Stimulated activated CD4-positive, alpha-beta T cell treated with anti-CD3 and anti-CD28 coated beads, Interleukin-2, amount 100 ng/mL, for 48 hours (primary cell): ENCODE measurements at regions not wholly inside any gene's neighbourhood (a gene's known extent, or its start where the extent isn't known, plus 50 kb on each side); places are given as distances from the start of the nearest gene placed in this dataset.

Source experiments
- DNase-seq, 2 donors: peaks; one replicate each; pipeline ENCODE4 v3.0.0-alpha.2; 2020

DNA sequence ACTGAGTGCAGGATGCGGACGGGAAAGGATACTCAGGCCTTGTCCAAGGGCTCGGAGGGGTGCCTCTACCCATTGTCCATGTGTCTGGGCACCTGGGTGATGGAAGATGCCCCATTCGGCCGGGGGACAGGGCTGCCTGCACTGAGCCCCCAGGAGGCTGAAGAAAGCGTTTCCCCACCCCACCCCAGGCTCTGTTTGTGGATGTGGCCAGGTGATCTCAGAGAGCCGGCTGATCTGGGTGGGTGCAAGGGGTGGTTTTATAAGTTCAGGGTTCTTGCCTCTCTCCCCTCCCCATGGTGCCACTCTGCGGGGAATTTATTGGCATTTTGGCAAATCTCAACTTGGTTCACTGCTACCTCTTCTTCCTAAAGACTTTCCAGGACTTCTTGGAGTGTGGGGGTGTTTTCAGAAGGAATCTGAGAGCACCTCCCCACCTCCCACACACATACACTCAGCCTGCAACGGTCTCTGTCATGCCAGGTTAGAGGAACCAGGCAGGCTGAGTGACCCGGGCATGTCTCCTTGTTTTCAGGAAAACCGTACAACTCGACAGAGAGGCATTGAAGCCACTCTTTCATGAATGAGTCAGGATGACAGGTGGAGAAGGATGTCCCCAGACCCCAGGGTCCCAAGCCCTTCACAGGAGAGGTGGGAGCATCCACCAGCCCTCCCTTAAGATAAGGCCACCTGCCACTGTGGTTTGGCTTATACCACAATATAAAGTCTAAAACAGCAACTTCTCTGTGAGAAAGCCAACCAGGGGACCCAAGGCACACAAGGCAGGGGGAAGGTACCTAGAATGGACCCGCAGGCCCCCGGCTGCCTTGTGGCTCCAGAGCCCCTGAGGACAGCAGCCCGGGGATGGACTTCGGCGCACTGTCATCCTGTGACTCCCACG is 174.9 kb downstream of the ETS2 start:
- DNase-seq = no peak

DNA sequence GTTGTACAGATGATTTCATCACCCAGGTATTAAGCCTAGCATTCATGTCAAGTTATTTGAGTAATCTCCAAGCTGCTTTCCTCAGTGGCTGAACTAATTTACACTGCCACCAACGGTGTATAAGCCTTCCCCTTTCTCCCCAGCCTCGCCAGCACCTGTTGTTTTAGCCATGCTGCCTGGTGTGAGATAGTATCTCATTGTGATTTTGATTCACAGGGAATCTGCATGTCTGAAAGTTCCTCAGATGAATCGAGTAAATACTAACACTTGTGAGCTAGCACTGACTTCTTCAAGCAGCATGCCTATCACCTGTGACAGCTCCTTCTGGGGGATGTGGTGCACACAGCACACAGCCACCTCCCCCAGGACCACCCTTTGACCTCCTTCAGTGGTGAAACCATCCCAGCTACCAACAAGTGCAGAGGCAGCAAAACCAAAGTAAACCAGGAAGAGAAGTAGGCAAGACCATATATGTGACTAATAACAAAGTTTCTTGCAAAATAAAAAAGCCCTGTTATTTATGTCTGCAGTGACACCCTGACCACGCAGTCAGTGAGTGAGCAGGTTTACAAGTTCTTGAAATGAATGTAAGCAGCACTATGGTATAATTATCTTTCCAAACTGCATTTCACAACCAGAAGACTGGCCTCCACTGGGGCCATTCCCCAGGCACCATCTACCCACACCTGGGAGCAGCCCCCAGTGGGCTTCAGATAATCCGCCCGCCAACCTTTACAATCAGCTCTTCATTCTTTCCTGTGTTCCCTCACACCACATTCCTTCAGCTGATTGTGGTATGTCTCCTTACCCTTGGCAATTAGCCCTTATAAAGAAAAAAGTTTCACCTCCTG is 173.8 kb downstream of the ETS2 start:
- no peak for DNase-seq

DNA sequence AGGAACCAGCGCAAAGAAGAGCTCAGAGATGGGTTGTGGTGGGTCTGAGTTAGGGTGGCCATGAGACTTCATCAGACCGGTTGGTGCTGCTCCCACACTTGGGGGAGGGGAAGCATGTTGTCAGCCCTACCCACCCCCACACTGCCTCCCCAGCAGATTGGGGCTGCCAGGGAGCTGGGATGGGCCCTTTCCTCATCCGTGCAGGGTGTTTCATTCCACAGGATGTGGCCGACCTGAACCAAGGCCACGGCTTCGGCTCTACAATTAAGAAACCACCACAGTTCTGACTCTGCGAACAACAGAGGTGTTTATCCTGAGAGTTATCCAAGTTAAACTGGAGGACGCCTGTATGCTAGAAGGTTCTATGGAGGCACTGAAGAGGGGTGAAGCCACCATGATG is 171.2 kb downstream of the ETS2 start:
- DNase-seq = no peak

DNA sequence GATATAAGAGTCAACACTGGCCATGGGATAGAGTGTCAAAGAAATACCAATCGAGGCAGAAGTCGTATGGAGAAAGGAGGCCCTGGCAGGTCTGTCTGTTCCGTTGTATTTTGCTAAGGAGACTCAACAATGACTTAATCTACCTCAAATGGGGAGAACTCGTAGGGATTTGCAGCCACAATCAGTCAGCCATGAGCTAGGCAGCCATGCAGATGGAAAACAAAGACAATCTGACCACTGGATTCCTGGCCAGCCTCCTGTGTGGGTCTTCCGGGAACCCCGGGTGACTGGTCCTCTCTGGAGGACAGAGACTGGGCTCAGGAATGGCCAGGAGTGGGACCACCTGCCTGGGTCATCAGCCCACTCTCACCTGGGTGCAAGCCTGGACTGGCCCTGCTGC is 167.8 kb downstream of the ETS2 start:
- no peak for DNase-seq

DNA sequence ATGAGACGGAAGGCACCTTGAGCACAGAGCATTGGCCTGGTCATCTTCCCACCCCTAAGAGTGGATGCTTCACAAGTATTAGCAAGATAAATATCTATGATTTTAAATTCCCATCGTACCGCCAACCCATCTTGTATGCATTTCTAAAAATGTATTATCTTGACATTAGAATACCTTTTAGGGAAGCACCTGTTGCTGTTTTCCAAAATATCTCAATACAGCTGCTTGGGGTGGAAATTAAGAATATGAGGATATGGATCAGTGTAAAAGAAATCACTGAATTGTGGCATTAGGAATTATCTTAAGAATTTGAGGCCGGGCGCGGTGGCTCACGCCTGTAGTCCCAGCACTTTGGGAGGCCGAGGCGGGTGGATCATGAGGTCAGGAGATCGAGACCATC is 166.3 kb downstream of the ETS2 start:
- no peak for DNase-seq

DNA sequence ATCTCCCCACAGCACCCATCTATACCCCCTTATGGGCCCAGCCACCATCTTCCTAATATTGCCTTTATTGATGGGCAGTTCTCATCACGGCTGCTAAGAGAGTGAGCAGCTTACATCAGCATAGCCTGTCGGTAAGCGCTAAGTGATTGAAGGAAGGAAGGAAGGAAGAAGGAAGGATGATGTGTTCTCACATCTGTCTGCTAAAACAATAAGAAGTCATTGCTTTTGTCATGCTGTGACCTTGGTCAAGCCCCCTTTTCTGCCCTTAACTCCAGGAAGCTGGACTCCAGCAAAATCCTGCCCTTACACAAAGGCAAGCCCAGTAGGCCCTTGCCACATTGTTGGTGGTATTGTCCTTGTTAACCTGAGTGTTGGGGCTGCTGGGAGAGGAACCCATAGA is 165.0 kb downstream of the ETS2 start:
- no peak for DNase-seq

DNA sequence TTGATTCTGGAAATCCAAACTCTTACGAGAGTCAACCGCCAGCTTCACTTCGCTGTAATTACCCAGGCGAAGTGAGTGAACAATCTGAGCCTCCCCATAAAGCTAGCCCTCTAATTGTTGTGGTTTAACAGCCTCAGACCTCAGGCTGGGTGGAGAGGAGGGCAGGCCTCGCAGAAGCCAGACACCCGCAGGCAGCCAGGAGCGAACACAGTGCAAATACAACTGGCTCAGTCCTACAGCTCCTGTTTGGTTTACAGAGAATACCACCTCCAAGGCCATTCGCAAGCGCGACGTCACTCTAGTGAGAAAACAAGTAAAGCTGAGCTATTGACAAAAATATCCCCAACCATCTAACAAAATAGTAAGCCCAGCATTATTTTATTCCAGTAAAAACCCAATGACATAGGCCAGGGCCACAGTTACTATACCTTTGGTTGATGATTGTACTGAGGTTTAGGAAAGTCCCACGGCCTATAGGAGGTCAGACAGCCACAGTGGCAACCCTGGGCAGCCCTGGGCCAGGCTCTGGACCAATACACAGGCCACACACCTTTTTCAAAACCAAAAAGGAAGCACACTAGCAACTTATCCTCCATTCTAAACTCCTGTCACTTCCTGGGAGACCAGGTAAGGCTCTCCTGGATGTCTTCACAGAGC is 163.3 kb downstream of the ETS2 start:
- no peak for DNase-seq

DNA sequence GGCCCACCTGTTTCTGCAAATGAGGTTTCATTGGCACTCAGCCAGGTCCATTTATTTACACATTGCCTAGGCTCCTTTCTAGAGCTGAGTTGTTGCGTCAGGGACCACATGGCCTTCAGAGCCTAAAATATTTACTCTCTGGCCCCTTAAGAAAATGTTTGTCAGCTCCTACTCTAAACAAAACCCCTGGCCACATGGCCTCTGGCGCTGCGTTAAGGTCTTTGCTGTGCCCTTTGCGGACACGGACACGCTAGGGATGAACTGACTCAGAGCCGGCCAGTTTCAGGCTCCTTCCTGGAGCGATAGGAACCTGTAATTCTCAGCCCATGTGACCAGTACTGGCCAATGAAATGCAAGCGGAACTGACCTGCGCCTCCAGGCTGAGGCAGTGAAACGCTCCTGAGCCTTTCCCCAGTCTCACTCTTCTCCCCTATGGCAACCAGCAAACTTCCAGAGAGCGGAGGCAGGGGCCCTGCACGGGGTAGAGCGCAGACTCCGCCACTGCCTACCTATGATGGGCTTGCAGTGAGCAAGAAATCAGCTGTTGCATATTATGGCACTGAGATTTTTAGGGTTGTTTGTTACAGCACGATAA is 160.3 kb downstream of the ETS2 start:
- no peak for DNase-seq

DNA sequence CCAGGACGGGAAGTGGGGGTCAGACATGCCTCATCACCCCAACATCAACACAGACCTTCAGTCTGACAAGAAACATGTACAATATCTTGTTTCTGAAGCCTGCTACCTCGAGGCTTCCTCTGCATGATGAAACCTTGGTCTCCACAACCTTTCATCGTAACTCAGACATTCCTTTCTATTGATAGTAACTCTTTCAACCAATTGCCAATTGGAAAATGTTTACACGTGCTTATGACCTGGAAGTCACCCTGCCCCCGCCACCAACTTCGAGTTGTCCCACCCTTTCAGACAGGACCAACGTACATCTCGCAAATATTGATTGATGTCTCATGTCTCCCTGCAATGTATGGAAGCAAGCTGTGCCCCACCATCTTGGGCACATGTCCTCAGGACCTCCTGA is 159.5 kb downstream of the ETS2 start:
- DNase-seq = no peak

DNA sequence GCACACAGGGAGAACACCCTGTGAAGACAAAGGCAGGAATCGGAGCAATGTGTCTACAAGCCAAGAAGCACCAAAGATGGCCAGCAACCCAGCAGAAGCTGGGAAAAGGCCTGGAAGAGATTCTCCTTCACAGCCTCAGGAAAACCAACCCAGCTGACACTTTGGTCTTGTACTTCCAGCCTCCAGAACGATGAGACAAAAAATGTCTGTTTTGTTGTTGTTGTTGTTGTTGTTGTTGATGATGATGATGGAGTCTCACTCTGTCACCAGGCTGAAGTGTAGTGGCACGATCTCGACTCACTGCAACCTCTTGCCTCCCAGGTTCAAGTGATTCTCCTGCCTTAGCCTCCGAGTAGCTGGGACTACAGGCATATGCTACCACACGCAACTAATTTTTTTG is 157.3 kb downstream of the ETS2 start:
- no peak for DNase-seq

DNA sequence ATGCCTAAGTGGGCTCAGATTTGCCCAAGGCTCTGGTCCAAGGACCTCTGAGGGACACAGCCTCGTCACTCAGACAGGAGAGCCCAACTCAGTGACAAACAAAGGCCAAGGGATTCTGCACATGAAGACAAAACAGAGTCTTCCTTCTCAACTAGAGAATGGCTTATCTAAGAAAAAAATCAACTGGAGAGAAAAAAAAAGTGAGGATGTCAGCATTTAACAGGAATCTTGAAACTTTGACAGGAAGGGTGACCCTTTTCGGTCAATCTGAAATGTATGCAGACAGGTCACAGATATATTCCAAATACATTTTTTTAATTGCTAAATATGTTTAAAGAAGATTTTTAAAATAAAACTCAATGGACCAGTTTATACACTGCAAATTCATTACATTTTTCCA is 154.5 kb downstream of the ETS2 start:
- DNase-seq = no peak

DNA sequence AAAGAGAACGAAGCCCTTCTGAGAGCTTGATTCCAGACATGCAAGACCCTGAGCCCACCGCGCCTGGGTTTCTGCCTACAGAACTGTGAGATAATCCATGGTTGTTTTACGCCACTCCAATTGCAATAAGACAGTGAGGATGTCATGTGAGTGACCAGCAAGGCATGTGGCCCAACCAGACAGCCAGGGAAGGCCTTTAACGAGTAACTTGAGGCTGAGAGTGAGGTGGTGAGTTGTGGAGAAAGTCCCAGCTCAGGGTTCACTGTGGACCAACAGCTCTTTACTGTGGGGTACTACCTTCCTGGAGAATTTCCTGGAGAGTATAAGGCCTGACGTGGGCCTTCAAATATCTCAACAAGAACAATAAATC is 153.9 kb downstream of the ETS2 start:
- DNase-seq = no peak

DNA sequence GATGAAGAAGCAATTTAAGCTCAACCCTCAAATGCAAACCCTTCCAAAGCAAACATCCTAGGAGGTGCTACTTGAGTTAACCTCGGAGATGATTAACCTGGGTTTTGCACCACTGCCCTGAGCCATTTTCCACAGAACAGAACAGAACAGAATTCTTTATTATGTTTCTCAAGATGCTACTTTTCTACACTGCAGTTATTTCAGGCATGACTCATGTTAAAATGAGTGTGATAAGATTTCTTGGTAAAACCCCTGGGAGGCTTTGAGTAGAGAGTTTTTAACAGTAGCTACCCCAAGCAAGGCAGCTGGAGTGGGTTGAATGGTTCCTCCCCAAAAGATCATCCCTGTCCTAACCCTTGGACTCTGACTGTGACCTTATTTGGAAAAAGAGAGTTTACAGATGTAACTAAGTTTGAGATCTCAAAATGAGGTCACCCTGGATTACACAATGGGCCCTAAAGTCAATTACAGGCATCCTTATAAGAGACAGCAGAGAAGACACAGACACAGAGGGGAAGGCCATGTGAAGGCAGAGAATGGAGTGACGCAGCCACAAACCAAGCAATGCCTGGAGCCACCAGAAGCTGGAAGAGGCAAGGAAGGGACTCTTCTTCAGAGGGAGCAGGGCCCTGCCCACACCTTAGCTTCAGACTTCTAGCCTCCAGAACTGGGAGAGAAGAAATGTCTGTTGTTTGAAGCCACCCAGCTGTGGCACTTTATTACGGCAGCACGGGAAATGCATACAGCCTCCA is 153.4 kb downstream of the ETS2 start:
- no peak for DNase-seq

DNA sequence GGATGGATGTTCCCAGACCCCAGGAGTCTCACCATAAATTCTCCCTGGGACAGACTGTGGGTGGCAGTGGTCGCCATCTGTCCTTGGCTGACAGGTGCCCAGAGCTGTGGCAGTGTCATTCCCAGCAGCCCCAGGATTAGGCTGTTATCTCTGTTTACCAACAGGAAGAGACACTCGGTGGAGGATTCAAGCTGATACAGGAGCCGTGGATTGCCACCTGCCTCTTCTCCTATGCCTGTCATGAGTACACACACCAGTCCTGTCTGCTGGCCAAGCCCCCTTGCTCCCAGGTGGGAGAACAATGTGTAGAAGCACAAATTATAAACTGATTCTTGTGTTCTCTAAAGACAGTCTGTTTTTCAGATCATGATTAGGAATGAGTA is 152.6 kb downstream of the ETS2 start:
- DNase-seq = no peak

DNA sequence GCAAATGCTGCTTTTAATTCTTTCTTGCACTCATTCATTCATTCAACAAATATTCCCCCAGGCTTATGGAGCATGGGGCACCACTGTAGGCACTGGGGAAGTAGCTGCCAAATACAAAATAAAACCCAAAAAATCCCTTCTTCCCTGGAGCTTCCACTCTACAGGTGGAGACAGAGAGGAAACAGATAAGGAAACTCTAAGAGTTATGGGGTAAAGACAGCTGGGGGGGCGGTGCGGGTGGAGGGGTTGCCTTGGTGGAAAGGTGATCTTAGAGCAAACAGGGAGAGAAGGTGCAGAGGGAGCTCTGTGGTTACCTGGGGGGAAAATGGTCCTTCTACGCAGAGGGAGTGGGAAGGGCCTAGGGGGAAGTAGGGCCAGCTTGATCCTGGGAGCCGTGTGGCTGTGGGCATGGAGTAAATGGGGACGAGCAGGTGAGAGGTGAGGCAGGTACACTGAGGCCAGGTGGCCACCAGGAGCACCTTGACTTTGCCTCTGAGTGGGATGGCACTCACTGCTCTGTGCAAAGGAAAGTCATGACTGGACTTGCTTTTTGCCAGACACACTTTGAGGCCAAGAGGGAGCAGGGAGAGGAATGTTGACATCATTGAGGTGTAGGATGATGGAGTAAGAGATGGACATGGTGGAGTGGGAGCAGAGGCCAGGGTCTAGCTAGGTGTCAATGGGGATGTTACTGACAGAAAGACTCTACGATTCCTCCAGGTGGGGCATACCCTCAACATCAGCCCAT is 152.0 kb downstream of the ETS2 start:
- DNase-seq = no peak

DNA sequence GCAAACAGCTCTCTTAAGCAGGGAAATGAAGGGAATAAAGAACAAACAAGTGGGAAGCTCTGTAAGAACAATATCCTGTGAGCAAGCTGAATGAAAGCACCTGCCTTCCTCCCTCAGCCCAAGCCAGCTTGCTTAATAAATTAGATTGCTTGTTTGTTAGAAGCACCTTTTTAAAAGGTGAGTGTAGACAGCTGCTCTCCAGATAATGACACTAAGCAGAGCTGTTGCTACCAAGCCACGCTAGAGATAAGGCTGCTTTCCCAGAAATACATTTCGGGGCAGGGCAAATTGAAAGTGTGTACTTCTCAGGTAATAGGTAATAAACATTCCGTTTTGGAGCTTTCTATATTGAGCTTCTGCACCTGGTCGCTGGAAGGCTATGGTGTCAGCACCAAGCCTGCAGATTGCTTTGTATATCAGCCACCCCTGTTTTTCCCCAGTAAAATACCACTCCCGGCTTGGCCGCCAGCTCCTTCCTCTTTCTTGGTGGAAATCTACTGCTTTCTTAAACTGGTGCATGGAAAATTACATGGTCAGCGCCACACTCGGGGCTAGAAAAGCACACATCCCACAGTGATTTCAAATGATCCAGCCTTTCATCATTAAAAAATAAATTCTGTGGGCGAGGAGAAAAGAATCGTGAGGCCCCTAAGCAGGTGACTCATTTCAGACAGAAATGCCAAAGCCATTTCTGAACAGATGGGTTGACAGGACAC is 151.3 kb downstream of the ETS2 start:
- DNase-seq = no peak

DNA sequence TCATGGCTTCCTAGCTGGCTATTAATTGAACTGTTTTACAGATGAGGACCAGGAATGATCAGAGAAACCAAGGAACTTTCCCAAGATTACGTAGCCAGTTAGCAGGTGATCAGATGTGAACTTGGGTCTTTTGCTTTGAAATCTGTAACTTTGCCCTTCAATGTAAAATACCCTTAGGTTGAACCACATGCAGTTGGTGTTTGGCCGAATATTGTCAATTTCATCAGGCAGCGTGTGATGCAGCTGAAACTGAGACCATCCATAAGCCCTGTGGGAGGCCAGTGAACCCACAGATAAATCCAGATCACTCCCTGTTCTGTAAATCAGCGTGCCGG is 150.8 kb downstream of the ETS2 start:
- no peak for DNase-seq

DNA sequence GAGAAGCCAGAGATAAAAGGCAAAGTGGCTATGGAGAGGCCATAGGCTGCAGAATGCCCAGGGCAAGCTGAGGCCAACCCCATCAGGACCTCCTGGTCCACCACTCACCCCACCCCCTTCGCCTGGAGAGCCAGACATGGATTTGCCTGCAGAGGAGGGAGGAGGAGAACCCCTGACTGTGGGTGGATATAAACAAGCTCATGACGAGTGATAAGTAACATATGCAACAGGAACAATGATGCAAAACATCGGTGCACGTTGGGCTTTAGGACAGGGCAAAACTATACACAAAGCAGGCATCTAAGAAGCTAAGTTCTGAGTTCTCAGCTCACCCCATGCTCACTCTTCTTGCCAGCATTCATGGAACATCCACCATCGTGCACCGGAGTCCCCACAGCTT is 150.3 kb downstream of the ETS2 start:
- DNase-seq = no peak

DNA sequence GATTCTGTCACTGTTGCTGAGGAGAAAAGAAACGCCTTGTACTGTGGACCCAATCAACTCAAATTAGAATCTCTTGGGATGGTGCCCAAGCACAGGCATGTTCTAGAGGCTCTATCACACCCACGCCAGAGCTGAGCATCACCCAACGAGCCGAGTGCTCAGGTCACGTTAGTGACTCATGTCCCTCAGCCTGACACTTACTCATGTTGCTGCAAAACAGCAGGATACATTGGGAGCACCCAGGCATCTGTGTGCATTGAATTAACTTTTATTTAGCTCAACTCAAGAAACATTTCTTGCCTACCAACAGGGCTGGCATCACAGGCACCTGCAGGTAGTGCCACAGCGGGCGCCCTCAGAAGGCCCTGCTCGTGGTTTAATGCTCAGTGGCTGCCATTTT is 149.8 kb downstream of the ETS2 start:
- no peak for DNase-seq

DNA sequence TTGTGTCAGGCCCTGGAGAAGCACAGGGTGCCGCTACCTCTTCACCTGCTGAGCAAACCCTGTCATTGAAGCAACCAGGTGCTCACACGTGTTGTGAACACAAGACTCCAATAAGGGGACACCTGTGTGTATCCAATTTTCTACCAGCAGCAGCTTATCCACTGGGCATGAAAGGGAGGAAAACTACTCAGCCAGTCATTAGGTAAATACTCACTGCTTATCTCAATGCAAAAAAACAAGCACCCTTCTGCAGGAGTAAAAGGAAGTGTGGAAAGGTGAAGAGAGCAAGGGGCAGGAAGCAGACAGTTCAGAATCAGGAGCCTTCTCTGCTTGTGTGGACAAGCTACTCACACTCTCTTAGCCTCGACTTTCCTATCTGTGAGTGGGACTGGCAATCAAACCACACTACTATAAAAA is 148.9 kb downstream of the ETS2 start:
- DNase-seq = no peak

DNA sequence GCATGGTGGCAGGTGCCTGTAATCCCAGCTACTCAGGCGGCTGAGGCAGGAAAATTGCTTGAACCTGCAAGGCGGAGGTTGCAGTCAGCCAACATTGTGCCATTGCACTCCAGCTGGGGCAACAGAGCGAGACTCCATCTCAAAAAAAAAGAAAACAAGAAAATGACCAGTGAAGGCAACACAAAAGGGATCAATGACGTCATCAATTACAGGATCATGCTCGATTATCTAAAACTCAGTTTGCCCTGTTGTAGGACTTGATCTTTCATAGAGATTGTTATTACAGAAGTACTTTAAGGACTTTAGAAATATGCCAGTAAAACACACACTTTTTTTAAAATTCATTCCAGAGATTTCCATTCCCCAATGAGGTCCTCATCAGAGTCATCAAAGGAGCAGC is 147.8 kb downstream of the ETS2 start:
- DNase-seq = no peak
